WERI-Rb-1 (cell line): ENCODE measurements at regions not wholly inside any gene's neighbourhood (a gene's known extent, or its start where the extent isn't known, plus 50 kb on each side); places are given as distances from the start of the nearest gene placed in this dataset.
"Not testable (repeated sequence)": the region's sequence is repeated elsewhere in the genome, so short reads cannot be mapped to it uniquely, and the experiment has no call there.

Source experiments
- DNase-seq: peaks from one replicate; pipeline ENCODE4 v3.0.0-alpha.2; 2020
- H3K27ac ChIP-seq: fragments of 250-450 bp; sonication (Bioruptor Pico); 2 replicates; pipeline ENCODE4 v1.5.1; 2020; ENCODE audit warnings: mild to moderate bottlenecking, moderate library complexity
- H3K27me3 ChIP-seq: fragments of 250-450 bp; sonication (Bioruptor Pico); 2 replicates; pipeline ENCODE4 v1.5.1; 2021; ENCODE audit warnings: mild to moderate bottlenecking, low read depth, moderate library complexity; ENCODE audit not compliant: insufficient read depth, severe bottlenecking
- H3K36me3 ChIP-seq: fragments of 250-450 bp; sonication (Bioruptor Pico); 2 replicates; pipeline ENCODE4 v1.5.1; 2020; ENCODE audit warnings: mild to moderate bottlenecking, moderate library complexity
- H3K4me3 ChIP-seq: 2 replicates; pipeline ENCODE4 v1.5.1; 2011; ENCODE audit warnings: low read depth, mild to moderate bottlenecking, control low read depth, low read length
- H3K9me3 ChIP-seq: fragments of 250-450 bp; sonication (Bioruptor Pico); 2 replicates; pipeline ENCODE4 v1.5.1; 2021; ENCODE audit warnings: mild to moderate bottlenecking, moderate library complexity; ENCODE audit not compliant: severe bottlenecking
- TF ChIP-seq, protein P1 (sequence below): IDR thresholded peaks from 2 replicates; pipeline ENCODE4 v1.5.1; 2011; ENCODE audit warnings: low read depth, mild to moderate bottlenecking, control low read depth, inconsistent platforms, low read length

DNA sequence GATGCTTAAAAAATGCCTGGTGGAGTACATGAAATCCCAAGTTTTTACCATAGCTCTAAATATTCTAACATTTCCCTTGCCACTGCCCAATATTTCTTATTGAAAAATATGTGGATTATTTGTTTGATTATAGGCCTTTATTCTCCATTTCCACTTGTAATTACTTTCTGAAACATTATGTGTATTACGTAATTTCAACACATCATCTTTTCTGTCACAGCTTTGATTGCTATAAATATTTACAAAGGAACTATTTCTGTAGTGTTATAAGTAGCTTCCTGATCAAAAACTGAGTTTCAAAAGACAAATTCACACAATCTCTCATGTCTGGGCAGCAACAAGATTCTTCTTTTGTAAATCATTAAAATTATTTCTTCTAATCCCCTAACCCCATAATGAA is 859.6 kb upstream of the CRIM1 start:
- H3K9me3 ChIP-seq = no peaks in the 10 kb centered on the region
- no peaks in the 10 kb centered on the region for H3K36me3 ChIP-seq
- H3K27ac ChIP-seq = no peak overlapping the region
- no peak for DNase-seq
- H3K4me3 ChIP-seq = no peak overlapping the region
- TF ChIP-seq, protein P1, sequence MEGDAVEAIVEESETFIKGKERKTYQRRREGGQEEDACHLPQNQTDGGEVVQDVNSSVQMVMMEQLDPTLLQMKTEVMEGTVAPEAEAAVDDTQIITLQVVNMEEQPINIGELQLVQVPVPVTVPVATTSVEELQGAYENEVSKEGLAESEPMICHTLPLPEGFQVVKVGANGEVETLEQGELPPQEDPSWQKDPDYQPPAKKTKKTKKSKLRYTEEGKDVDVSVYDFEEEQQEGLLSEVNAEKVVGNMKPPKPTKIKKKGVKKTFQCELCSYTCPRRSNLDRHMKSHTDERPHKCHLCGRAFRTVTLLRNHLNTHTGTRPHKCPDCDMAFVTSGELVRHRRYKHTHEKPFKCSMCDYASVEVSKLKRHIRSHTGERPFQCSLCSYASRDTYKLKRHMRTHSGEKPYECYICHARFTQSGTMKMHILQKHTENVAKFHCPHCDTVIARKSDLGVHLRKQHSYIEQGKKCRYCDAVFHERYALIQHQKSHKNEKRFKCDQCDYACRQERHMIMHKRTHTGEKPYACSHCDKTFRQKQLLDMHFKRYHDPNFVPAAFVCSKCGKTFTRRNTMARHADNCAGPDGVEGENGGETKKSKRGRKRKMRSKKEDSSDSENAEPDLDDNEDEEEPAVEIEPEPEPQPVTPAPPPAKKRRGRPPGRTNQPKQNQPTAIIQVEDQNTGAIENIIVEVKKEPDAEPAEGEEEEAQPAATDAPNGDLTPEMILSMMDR = no peak
- no peaks in the 10 kb centered on the region for H3K27me3 ChIP-seq

DNA sequence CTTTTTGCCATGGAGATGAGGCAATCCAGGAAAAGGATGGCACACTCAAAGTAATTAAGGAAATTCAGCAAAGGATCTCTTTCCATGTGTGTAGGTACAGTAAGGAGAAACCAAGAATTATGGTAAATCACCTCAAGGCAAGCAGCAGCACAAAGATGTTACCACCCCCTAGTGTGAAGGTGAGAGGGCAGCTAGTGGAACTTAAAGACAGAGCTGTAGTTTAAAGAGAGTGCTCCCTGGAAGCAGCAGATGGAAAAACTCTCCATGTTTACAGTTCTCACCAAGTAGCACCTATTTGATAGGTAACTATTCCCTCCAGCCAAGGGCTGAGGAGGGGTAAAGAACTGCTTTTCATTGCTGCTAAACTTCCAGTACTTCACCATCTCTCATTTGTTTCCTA is 860.4 kb upstream of the CRIM1 start:
- Histone ChIP-seq H3K36me3 (no peaks in the 10 kb centered on the region), H3K9me3 (no peaks in the 10 kb centered on the region), H3K4me3 (no peak overlapping the region), H3K27me3 (no peaks in the 10 kb centered on the region), H3K27ac (no peak overlapping the region)
- TF ChIP-seq, protein P1 = no peak
- no peak for DNase-seq

DNA sequence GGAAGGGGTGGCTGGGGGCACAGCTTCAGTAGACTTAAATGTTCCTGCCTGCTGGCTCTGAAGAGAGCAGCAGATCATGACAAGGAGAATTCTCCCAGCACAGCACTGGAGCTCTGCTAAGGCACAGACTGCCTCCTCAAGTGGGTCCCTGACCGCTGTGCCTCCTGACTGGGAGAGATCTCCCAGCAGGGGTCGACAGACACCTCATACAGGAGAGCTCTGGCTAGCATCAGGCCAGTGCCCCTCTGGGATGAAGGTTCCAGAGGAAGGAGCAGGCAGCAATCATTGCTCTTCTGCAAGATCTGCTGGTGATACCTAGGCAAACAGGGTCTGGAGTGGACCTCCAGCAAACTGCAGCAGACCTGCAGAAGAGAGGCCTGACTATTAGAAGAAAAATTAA is 877.5 kb upstream of the CRIM1 start:
- H3K4me3 ChIP-seq, H3K9me3 ChIP-seq, H3K36me3 ChIP-seq, H3K27me3 ChIP-seq, H3K27ac ChIP-seq, DNase-seq: not testable (repeated sequence)

DNA sequence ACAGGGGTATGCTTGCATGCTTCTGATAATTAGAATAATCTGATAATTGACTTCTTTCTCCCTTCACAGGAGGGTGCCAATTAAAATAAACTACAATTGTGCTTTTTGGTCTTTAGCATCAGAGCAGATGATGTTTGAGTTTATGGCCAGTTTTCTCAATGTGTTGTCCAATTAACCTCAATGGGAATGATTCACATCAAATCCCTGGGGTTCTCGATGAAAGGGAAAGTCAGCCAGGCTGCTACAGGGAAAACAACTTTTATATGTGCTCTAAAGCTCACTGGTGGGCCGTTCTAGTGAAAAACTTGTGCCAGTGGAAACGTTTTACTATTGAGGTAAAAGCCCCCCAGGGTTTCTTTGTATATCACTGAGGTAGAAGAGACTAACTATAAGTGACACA is 887.3 kb upstream of the CRIM1 start:
- H3K27ac ChIP-seq = no peak overlapping the region
- no peak for DNase-seq
- H3K36me3 ChIP-seq = no peaks in the 10 kb centered on the region
- no peaks in the 10 kb centered on the region for H3K9me3 ChIP-seq
- no peak overlapping the region for H3K4me3 ChIP-seq
- TF ChIP-seq, protein P1 = no peak
- no peaks in the 10 kb centered on the region for H3K27me3 ChIP-seq

DNA sequence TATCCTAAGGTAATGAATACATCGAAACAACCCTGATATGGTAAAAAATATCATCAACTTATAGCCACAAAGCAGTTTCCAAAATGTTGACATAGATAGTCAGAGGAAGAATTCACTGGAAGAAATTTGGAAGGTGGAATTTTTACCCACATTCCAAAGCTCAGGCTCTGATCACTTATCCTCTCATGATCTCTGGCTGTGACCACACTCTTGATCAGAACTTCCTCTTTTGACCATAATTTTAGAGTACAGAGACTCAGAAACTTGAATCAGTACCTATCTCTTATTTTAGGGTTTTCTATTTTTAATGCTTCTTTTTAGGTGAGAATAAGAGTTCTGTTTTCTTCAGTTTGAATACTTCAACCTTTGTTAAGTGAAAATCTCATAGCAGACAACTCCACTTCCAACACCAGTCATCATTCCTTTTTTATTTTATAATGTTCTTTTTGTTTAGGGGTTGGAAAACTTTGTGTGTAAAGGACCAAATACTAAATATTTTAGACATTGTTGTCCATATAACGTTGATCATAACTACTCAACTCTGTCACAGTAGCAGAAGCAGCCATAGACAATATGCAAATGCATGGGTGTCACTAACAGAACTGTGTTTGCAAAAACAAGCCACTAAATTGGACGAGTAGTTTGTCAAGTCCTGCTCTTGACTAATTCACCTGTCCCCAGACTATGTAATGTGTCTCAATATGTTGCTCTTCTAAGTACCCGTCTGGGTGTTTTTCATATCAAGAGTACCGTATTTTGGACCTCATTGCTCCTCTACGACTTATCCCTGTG is 891.6 kb upstream of the CRIM1 start:
- DNase-seq = no peak
- Histone ChIP-seq H3K27me3 (no peaks in the 10 kb centered on the region), H3K36me3 (no peaks in the 10 kb centered on the region), H3K4me3 (no peak overlapping the region), H3K27ac (no peak overlapping the region), H3K9me3 (no peaks in the 10 kb centered on the region)
- TF ChIP-seq, protein P1 = no peak

DNA sequence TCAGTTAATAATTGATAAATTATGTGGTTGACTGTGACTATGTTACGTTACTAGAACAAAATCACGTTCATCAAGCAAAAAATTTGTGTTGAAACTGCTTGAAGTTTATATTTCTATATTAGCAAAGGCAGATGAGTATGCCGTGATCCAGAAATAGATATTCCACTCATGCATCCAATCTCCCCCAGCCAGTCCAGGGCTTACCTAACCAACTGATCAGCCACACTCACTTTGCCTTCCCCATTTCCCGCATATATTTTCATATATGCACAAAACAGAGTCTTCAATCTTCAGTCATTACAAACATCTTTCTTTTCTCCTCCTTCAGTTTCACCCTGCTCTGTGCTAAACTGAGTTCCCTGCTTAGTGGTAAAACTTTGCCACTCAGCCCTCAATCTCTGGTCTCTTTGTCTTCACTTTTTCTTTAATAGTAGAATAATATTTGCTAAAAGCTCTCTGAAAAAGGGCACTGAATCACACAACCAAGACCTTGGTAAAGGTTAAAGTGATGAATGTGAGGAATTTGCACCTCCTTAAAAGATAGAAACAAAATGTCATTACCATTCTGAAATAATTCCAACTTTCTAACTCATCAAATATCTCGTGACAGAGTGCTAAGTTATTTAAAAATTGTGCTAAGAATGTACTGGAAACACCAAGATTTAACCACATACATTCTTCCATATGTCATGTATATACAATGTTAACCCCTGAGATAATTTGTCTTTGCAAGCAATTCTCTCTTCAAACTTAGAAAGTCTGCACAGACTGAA is 893.2 kb upstream of the CRIM1 start:
- no peak overlapping the region for H3K4me3 ChIP-seq
- H3K9me3 ChIP-seq = no peaks in the 10 kb centered on the region
- H3K27me3 ChIP-seq = no peaks in the 10 kb centered on the region
- H3K27ac ChIP-seq = no peak overlapping the region
- TF ChIP-seq, protein P1 = no peak
- no peaks in the 10 kb centered on the region for H3K36me3 ChIP-seq
- DNase-seq = no peak
